ENCODE measurements at regions not wholly inside any gene's neighbourhood (a gene's known extent, or its start where the extent isn't known, plus 50 kb on each side); places are given as distances from the start of the nearest gene placed in this dataset.
"Not testable (repeated sequence)": the region's sequence is repeated elsewhere in the genome, so short reads cannot be mapped to it uniquely, and the experiment has no call there.

- DNase-seq: no peak
Measured at GRCh38 chr3:88298189-88298588, 148.4 kb downstream of the C3orf38 start.

GRCh38 chr3:88301273-88301995 lies 151.7 kb downstream of the C3orf38 start:
- no peak for DNase-seq

DNA sequence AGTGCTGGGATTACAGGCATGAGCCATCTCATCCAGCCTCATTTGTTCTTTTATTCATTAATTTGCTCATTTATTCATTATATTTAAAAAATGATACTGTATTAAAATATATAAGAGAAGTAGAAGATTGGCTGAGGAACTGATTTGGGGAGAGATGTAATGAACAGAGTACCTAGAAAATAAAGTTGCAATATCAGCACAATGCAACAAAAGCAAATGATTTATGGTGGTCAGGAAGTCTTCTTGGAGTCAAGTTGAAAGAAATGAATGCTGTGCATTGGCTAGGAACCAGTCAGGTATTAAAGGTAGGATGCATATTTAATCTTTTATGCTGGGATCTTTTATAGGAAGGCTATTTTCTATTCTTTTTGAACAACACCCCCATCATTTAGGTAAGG lies 152.2 kb downstream of the C3orf38 start:
- DNase-seq: no peak

DNA sequence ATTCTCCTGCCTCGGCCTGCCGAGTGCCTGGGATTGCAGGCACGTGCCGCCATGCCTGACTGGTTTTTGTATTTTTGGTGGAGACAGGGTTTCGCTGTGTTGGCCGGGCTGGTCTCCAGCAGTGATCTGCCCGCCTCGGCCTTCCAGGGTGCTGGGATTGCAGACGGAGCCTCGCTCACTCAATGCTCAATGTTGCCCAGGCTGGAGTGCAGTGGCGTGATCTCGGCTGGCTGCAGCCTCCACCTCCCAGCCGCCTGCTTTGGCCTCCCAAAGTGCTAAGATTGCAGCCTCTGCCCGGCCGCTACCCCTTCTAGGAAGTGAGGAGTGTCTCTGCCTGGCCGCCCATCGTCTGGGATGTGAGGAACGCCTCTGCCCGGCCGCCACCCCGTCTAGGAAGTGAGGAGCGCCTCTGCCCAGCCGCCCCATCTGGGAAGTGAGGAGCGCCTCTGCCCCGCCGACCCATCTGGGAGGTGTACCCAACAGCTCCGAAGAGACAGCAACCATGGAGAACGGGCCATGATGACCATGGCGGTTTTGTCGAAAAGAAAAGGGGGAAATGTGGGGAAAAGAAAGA lies 153.7 kb downstream of the C3orf38 start:
- DNase-seq: not testable (repeated sequence)

DNA sequence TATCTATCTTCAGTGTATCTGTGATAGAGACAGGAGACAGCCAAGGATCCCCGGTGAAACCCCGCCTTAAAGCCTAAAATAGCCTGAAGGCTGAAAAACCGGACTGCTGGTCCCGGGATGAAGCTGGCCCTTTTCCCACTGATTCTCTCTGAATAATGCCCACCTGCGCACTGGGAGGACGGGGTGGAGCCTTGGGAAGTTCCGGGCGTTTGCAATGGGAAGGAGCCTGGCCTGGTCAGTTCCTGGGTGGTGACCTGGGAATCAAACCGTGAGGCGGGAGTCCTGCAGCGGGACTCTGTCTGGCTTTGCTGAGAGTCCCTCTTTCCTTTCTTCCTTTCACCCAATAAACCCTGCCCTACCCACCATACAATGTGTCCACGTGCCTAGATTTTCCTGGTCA lies 157.9 kb downstream of the C3orf38 start:
- DNase-seq: no peak

GRCh38 chr3:88311826-88312225 lies 162.1 kb downstream of the C3orf38 start:
- DNase-seq: no peak

DNA sequence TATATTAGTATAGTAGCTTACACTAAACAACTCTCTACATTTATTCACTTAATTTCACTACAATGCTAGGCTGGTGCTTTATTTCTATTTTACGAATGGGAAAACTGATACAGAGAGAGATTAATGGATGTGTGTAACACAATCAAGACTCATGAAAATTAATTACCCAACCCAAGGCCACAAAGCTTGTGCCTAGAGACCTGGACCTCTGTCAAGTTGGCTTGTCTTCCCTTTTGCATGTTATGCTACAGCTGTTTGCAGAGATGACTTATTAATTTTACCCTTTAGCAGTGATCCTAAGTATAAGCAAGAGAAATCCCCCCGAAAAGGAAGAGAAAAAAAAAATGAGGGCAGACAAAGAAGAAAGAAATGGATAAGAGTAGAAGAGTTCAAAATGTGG lies 162.5 kb downstream of the C3orf38 start:
- DNase-seq: no peak

GRCh38 chr3:88318067-88318466 lies 168.3 kb downstream of the C3orf38 start:
- DNase-seq: no peak

GRCh38 chr3:88321363-88322050 lies 171.7 kb downstream of the C3orf38 start:
- DNase-seq: peak; percentile 51

GRCh38 chr3:88324788-88325187 lies 175.0 kb downstream of the C3orf38 start:
- DNase-seq: no peak

DNA sequence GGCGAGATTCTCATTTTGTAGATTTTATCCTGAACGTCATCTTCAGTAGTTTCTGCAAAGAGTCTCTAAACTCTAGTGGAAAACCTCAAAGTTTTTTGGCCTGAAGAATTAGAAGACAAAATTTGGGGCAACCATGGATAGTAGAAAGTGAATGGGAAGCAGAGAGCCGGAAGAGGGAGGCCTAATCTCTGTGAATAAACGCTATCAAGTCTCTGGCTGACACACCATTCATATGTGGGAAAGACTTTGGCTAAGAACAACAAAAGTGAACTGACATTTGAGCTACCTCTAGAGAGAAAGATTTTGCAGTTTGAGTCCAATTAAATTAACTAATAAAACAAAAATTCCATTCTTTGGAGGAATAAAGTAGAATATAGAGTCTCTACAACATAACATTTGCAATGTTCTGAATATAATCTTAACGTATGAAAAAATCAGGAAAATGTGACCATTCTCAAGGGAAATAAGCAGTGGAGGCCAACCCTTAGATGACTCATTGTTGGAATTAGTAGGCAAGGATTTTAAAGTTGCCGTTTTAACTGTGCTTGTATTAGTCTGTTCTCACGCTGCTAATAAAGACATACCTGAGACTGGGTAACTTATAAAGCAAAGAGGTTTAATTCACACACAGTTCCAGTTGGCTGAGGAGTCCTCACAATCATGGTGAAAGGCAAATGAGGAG lies 184.6 kb downstream of the C3orf38 start:
- DNase-seq: no peak

- DNase-seq: no peak
Measured at GRCh38 chr3:88336894-88337293, 187.1 kb downstream of the C3orf38 start.

DNA sequence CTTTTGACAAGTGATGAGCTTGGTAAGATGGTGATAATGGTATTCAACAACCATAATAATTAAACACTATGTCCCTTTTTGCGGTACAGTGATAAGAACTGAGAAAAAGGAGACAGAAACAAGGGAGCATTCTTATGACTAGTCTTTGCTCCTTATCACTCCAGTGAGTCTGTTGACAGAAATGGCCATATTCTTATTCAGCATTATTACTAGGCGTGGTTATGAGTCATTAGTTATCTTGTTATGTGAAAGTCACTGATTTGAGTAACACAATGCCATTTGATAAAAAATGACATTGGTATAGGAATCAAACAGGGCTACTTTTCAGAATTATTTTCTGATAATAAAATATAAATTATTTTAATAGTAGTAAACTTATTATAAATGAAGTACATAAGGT lies 193.5 kb downstream of the C3orf38 start:
- DNase-seq: no peak

GRCh38 chr3:88346643-88347042 lies 196.9 kb downstream of the C3orf38 start:
- DNase-seq: no peak

- no peak for DNase-seq
Measured at GRCh38 chr3:88362428-88362827, 212.7 kb downstream of the C3orf38 start.

GRCh38 chr3:88364926-88365325 lies 215.2 kb downstream of the C3orf38 start:
- DNase-seq: no peak

DNA sequence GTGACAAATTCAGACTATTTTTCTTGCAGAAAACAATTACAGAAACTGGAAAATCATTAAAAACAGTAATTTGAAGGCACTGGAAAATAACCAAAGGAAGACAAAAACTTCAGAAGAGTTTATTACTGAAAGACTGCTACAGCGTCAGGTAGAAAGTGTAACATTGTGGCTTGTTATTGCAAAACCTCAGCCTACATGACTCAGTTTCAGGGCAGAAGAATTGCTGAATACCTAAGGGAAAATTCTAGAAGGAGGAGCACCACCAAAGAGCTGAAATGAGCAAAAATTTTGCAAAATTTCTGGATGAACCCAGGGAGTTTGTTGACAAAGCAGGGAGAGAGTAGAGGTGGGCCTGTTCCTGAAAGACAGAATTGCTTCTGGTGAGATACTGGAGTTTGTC lies 219.6 kb downstream of the C3orf38 start:
- no peak for DNase-seq

- DNase-seq: no peak
Measured at GRCh38 chr3:88369767-88370166, 220.0 kb downstream of the C3orf38 start.

GRCh38 chr3:88385090-88385489 lies 235.3 kb downstream of the C3orf38 start:
- DNase-seq: no peak

DNA sequence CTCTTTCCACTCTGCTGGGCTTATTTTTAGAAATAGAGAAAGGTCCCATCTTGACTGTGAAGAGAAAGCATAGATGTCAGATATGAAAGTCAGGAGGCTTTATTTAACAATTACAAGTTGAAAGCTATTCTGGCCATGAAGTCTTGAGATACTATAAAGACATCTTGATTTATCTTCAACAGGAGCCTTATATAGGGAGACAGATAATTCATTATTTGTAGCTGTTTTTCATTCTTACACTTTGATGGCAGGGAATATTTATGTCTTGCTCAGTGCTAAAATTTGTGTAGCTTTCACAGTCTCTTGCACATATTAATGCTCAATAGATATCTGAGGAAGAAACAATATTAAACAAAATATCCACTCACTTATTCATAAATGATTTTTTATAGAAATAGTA lies 248.8 kb downstream of the C3orf38 start:
- no peak for DNase-seq

GRCh38 chr3:88403319-88403718 lies 253.6 kb downstream of the C3orf38 start:
- DNase-seq: no peak

DNA sequence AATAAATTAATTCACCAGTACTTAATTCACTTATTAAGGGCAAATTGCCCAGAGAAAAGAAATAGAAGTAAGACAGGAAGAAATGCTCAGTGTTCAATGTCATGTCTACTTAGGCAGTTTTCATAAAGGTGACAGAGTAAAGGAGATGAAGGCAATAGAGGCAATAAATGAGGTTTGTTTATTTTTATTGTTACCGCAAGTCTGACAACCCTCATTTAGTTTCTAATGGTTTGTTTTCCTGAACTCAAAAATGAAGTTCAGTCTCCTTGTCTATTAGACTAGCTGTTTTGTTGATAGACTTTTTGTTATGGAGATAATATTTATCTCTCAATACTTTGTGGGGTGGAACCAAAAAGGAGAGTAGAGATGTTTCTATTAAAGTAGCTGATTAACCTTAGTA lies 258.3 kb downstream of the C3orf38 start:
- DNase-seq: no peak

DNA sequence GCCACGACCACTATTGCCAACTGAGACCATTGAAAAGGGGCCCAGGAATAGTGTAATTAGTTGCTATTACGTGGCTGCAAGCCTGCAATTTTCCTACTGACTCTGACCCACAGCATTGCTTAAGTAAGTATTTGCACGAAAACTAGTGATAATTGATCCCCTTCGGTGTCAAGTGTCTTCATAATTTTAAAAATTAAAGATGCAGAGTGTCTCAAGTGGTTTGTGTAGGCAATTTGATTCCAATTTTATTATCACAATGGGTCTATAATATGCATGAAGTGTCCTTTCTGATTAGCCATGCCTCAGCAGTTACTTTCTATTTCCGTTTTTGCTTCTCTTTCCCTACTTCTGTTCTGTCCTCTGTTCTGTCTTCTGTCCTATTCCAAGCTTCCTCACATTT lies 259.2 kb downstream of the C3orf38 start:
- DNase-seq: no peak

- DNase-seq: no peak
Measured at GRCh38 chr3:88410259-88410658, 260.5 kb downstream of the C3orf38 start.
